OCI-LY1 (cell line): ENCODE measurements at regions not wholly inside any gene's neighbourhood (a gene's known extent, or its start where the extent isn't known, plus 50 kb on each side); places are given as distances from the start of the nearest gene placed in this dataset.

Source experiments
- EZH2 ChIP-seq: fragments of 200-600 bp; sonication (generic), shearing (Covaris generic); IDR thresholded peaks from 2 replicates; pipeline ENCODE4 v1.8.0; 2017; ENCODE audit warnings: borderline replicate concordance, mixed run types, mild to moderate bottlenecking, antibody characterized with exemption, low read length, moderate library complexity, mixed read lengths
- TF ChIP-seq, protein P1 (sequence below): fragments of 200-600 bp; sonication (generic), shearing (Covaris generic); IDR thresholded peaks from 2 replicates; pipeline ENCODE4 v1.5.1; 2017; ENCODE audit warnings: mild to moderate bottlenecking, antibody characterized with exemption, low read length, moderate library complexity, mixed read lengths

DNA sequence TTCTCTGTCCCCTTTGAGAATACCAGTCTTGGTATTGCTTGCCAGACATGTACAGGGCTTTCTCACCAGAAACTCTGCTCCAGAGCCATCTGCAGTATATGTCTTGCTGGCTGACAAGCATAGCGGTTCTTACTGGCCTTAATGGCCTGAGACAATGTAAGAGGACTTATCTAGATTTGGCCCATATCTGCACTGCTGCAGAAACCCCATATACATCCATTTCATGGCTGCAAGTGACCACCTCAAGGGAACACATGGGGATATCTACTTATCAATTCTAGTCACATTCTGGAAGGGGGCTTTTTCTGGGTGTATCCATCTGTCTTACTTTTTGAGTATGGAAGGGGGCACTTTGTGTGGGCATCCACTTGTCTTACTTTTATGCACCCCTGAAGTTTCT is 375.5 kb upstream of the RBMY1B start:
- TF ChIP-seq, protein P1, sequence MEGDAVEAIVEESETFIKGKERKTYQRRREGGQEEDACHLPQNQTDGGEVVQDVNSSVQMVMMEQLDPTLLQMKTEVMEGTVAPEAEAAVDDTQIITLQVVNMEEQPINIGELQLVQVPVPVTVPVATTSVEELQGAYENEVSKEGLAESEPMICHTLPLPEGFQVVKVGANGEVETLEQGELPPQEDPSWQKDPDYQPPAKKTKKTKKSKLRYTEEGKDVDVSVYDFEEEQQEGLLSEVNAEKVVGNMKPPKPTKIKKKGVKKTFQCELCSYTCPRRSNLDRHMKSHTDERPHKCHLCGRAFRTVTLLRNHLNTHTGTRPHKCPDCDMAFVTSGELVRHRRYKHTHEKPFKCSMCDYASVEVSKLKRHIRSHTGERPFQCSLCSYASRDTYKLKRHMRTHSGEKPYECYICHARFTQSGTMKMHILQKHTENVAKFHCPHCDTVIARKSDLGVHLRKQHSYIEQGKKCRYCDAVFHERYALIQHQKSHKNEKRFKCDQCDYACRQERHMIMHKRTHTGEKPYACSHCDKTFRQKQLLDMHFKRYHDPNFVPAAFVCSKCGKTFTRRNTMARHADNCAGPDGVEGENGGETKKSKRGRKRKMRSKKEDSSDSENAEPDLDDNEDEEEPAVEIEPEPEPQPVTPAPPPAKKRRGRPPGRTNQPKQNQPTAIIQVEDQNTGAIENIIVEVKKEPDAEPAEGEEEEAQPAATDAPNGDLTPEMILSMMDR, result no peak
- no peak for TF ChIP-seq EZH2
